ENCODE measurements at regions not wholly inside any gene's neighbourhood (a gene's known extent, or its start where the extent isn't known, plus 50 kb on each side); places are given as distances from the start of the nearest gene placed in this dataset.

DNA sequence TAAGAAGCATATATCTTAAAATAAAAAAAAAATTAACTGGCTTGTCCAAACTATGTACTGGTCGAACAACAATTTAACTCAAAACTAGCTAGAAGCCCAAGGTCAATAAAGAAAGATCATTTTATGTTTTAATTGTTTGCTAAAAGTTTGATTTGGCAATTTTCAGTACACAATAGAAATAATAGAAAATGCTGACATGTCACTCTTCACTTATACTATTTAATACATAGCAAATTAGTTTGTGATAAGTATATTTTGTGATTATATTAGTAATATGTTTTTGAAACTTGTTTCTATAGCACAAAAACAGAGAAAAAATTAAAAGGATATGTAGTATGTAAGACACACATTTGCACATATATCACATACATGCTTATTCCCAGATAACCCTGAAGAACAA is 1938.6 kb upstream of the PIK3C3 start:
- TF ChIP-seq, protein P1, sequence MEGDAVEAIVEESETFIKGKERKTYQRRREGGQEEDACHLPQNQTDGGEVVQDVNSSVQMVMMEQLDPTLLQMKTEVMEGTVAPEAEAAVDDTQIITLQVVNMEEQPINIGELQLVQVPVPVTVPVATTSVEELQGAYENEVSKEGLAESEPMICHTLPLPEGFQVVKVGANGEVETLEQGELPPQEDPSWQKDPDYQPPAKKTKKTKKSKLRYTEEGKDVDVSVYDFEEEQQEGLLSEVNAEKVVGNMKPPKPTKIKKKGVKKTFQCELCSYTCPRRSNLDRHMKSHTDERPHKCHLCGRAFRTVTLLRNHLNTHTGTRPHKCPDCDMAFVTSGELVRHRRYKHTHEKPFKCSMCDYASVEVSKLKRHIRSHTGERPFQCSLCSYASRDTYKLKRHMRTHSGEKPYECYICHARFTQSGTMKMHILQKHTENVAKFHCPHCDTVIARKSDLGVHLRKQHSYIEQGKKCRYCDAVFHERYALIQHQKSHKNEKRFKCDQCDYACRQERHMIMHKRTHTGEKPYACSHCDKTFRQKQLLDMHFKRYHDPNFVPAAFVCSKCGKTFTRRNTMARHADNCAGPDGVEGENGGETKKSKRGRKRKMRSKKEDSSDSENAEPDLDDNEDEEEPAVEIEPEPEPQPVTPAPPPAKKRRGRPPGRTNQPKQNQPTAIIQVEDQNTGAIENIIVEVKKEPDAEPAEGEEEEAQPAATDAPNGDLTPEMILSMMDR (IDR thresholded peaks at IDR 0.05): no peak
- TF ChIP-seq POLR2A (IDR thresholded peaks at IDR 0.05): no peak
